Activated CD8-positive, alpha-beta T cell treated with anti-CD3 and anti-CD28 coated beads for 36 hours (primary cell): ENCODE measurements at regions not wholly inside any gene's neighbourhood (a gene's known extent, or its start where the extent isn't known, plus 50 kb on each side); places are given as distances from the start of the nearest gene placed in this dataset.

ENCODE experiments used
- ATAC-seq: fragments of 200-7000 bp; cut with Tn5 transposase; one replicate; pipeline ENCODE4 v1.10.0; 2021; ENCODE audit warnings: mild to moderate bottlenecking, moderate library complexity
- CTCF ChIA-PET: fragments of 350-600 bp; sonication (Branson Sonifier 250); formaldehyde crosslinking; loops from one replicate; lab custom pipeline; 2021; ENCODE audit warnings: antibody characterized with exemption; lab: Charles Lee
- POLR2A ChIA-PET: fragments of 350-600 bp; sonication (Branson Sonifier 250); formaldehyde crosslinking; loops from one replicate; lab custom pipeline; 2021; ENCODE audit warnings: antibody characterized with exemption; lab: Charles Lee
- DNase-seq: peaks from one replicate; pipeline ENCODE4 v3.0.0-alpha.2; 2020
- H3K27ac Mint-ChIP-seq: one replicate; pipeline ENCODE4 v1.8.0; 2021; ENCODE audit warnings: mild to moderate bottlenecking, mixed read lengths
- H3K27me3 Mint-ChIP-seq: one replicate; pipeline ENCODE4 v1.8.0; 2021; ENCODE audit warnings: mixed read lengths
- H3K36me3 Mint-ChIP-seq: one replicate; pipeline ENCODE4 v1.8.0; 2021; ENCODE audit warnings: low read depth, mixed read lengths
- H3K4me1 Mint-ChIP-seq: one replicate; pipeline ENCODE4 v1.8.0; 2021; ENCODE audit warnings: low read depth, mixed read lengths
- H3K4me3 Mint-ChIP-seq: one replicate; pipeline ENCODE4 v1.8.0; 2021; ENCODE audit warnings: mild to moderate bottlenecking, moderate library complexity, mixed read lengths
- H3K9me3 Mint-ChIP-seq: one replicate; pipeline ENCODE4 v1.8.0; 2021; ENCODE audit warnings: mixed read lengths
- CTCF ChIP-seq: fragments of 200-600 bp; IDR thresholded peaks from one replicate; pipeline ENCODE4 v1.8.0; 2022; ENCODE audit warnings: antibody characterized with exemption, mild to moderate bottlenecking
- intact Hi-C: fragments of 100-400 bp; cut with micrococcal nuclease; formaldehyde crosslinking; loops from one replicate; pipeline ENCODE4 v1.10.0; 2022

- no peak for TF ChIP-seq CTCF
- H3K4me3 Mint-ChIP-seq = no peak overlapping the region
- DNase-seq = no peak
- ChIA-PET CTCF (interaction anchor here (0.6 to 1.7 kb wide), 2 partner anchors 15 to 164 kb away, joined by 3 to 5 read pairs; no protein-coding TSS in a partner anchor), POLR2A (interaction anchor here (0.7 to 1.5 kb wide), 2 partner anchors 12 to 85 kb away, joined by 3 to 6 read pairs; no protein-coding TSS in a partner anchor)
- no peak overlapping the region for H3K27ac Mint-ChIP-seq
- H3K9me3 Mint-ChIP-seq = peaks cover 20% of the 10 kb centered on the region
- intact Hi-C loops = no loop called here
- no peaks in the 10 kb centered on the region for H3K36me3 Mint-ChIP-seq
- ATAC-seq = peak; percentile 74
- H3K27me3 Mint-ChIP-seq = peaks cover 15% of the 10 kb centered on the region
- H3K4me1 Mint-ChIP-seq = peaks cover 6% of the 10 kb centered on the region
These were observed 98.7 kb upstream of the ADO start for GRCh38 chr10:62705789-62706188.

GRCh38 chr10:62707810-62708209, 96.7 kb upstream of the ADO start:
- Mint-ChIP-seq H3K27ac (no peak overlapping the region), H3K27me3 (peaks cover 9% of the 10 kb centered on the region), H3K36me3 (no peaks in the 10 kb centered on the region), H3K4me3 (no peak overlapping the region), H3K9me3 (peaks cover 13% of the 10 kb centered on the region), H3K4me1 (peaks cover 6% of the 10 kb centered on the region)
- ChIA-PET CTCF (interaction anchor here (1.2 to 1.4 kb wide), 2 partner anchors 10 to 12 kb away, joined by 3 to 4 read pairs; no protein-coding TSS in a partner anchor), POLR2A (interaction anchor here (1.1 kb wide), 1 partner anchor 26 kb away, joined by 3 read pairs; no protein-coding TSS in a partner anchor)
- no peak for ATAC-seq
- no peak for DNase-seq
- intact Hi-C loops = no loop called here
- no peak for TF ChIP-seq CTCF

- H3K36me3 Mint-ChIP-seq = no peaks in the 10 kb centered on the region
These were observed 96.0 kb upstream of the ADO start for GRCh38 chr10:62708569-62708968.

GRCh38 chr10:62709200-62709599, 95.3 kb upstream of the ADO start:
- Mint-ChIP-seq H3K4me3 (no peak overlapping the region), H3K4me1 (peaks cover 6% of the 10 kb centered on the region), H3K36me3 (no peaks in the 10 kb centered on the region), H3K27ac (no peak overlapping the region), H3K9me3 (peaks cover 7% of the 10 kb centered on the region), H3K27me3 (peaks cover 3% of the 10 kb centered on the region)
- DNase-seq (no peak), ATAC-seq (no peak)
- intact Hi-C loops = no loop called here
- POLR2A ChIA-PET = no interaction called here
- CTCF ChIA-PET = interaction anchor here (1.1 kb wide), 1 partner anchor 99 kb away, joined by 3 read pairs; no protein-coding TSS in a partner anchor
- TF ChIP-seq CTCF = no peak

More at GRCh38 chr10:62708569-62708968, 96.0 kb upstream of the ADO start:
- intact Hi-C loops = no loop called here
- CTCF ChIA-PET = interaction anchor here (1.1 to 1.4 kb wide), 3 partner anchors 11 to 98 kb away, joined by 3 to 4 read pairs (median 3); no protein-coding TSS in a partner anchor
- Mint-ChIP-seq H3K4me1 (peaks cover 6% of the 10 kb centered on the region), H3K4me3 (no peak overlapping the region), H3K27me3 (peaks cover 7% of the 10 kb centered on the region), H3K27ac (no peak overlapping the region), H3K9me3 (peaks cover 11% of the 10 kb centered on the region)
- DNase-seq = no peak
- no peak for ATAC-seq
- POLR2A ChIA-PET = interaction anchor here (1.1 kb wide), 1 partner anchor 25 kb away, joined by 3 read pairs; no protein-coding TSS in a partner anchor
- TF ChIP-seq CTCF = no peak

GRCh38 chr10:62710182-62710581, 94.3 kb upstream of the ADO start:
- no peak overlapping the region for H3K27ac Mint-ChIP-seq
- DNase-seq = no peak
- H3K4me3 Mint-ChIP-seq = no peak overlapping the region
- H3K9me3 Mint-ChIP-seq = peaks cover 5% of the 10 kb centered on the region
- TF ChIP-seq CTCF = no peak
- peaks cover 3% of the 10 kb centered on the region for H3K27me3 Mint-ChIP-seq
- ChIA-PET CTCF (interaction anchor here (1.5 kb wide), 1 partner anchor 69 kb away, joined by 4 read pairs; no protein-coding TSS in a partner anchor), POLR2A (no interaction called here)
- intact Hi-C loops = no loop called here
- peaks cover 10% of the 10 kb centered on the region for H3K4me1 Mint-ChIP-seq
- no peak for ATAC-seq
- no peaks in the 10 kb centered on the region for H3K36me3 Mint-ChIP-seq
